KG1 (cell line): ENCODE measurements at regions not wholly inside any gene's neighbourhood (a gene's known extent, or its start where the extent isn't known, plus 50 kb on each side); places are given as distances from the start of the nearest gene placed in this dataset.

Experiments used
- DNase-seq: peaks from one replicate; lab custom pipeline; 2025; lab: John Stamatoyannopoulos, UW

- no peak for DNase-seq
Observed at GRCh38 chr2:64283641-64284361, 139.6 kb upstream of the PELI1 start.

DNA sequence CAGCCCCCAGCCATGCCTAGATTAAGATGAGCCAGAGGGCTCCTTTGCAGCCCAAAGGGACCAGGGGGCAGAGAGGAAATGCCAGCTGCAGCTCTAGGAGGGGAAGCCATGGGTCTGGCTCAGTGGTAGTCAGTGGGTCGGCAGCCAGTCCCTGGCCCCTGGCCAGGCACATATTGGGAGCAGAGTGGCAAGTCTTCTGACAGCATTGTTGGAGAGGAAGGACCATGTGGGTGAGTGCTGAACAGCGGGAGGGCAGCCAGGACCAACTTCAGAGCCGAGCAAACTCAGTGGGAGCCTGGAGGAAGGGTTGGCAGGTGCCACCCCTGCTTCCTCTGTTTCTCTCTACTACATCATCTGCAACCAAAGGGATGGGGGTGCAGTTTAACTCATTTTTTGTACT is 140.5 kb upstream of the PELI1 start:
- no peak for DNase-seq

DNA sequence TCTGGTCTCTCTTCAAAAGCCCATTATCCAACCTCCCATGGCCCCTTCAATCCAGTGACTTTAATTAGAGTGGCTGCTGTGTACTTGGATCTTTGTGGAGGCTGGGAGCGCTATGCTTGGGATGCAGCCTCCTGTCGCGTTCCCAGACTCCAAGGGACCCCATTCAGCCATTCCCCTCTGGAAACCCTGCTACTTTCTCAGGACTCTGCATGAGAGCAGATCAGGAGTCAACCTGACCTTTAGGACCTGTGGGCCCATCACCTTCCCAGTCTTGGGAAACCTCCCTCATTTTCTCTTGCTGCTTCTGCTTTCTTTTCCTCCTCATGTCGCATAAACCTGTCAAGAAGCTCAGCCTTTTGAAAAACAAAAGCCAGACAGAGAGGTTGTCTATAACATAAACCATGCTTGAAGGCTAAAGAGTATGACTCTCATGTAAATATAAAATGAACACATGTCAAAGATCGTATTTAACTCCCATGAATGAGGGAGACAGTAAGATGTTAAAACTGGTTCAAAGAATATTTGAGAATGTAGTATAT is 143.1 kb upstream of the PELI1 start:
- DNase-seq = no peak

- DNase-seq = no peak
Observed at GRCh38 chr2:64288321-64289193, 144.3 kb upstream of the PELI1 start.

DNA sequence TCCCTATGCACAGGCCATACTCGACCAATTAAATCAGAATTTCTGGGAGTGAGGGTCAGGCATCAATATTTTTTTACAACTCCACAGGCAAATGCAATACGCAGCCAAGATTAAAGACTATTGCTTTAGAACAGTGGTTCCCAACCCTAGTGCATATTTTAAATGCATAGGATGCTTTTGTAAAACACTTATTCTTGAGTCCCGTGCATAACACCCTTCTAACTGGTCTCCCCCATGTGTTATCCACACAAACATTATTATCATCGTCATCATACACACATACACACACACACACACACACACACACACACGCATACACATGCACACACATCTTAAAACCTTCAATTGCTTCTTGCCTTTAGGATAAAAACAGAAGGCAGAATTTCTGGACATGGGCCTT is 145.0 kb upstream of the PELI1 start:
- no peak for DNase-seq

- DNase-seq = no peak
Observed at GRCh38 chr2:64289737-64290136, 145.5 kb upstream of the PELI1 start.

DNA sequence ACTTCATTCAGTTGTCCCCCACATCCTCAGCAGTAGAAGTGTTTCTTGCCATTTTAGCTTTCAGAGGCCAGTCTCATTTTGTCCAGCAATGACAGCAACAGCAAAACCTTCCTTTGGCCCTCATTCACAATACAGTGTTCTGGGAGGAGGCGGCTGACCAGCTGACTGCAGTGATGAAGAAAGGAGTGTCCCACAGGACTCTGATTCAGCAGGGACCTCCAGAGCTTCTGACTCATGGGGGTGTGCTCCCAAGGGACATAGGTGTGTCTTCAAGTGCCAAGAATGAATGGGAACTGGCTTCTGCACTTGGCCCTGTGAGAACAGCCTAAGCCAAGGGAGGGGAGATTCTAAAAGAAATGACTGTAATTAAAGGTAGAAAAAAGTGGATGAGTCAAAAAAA is 147.0 kb upstream of the PELI1 start:
- no peak for DNase-seq

DNA sequence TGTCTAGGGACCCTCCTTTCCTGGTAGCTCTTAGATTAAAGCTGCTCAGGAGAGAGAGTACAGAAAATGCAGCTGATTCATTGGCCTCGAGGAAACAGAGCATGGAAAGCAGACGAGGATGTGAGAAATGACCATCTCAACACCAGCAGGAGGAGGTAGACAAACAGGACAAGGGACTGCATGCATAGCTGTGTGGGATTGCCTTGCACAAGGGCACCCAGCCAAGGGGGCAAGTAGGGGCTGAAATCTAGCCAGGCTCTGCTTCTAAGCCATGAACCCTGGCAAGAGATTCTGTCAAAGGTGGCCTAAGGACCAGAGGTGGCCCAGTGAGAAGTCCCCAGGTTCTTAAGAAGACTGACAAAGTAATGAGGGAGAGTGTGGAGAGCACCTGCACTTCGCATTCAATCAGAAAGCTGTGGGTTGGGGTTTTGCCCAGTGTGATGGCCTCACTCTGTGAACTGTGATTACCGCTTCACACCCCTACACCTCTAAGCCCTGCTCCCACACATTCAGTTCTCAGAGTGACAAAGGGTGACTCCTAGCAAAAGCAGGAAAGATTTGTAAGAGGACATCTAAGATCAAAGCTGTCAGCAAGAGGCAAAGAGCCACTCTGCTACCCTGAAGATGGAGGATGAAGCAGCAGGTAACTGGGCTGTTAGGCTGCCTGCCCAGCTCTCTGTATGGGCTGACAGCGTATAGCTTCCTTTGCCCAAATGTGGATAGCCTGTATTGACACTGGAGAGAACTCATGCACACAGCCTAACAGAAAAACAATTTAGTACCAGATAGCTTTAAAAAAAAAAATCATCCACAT is 151.3 kb upstream of the PELI1 start:
- DNase-seq = no peak

GRCh38 chr2:64296140-64296480 is 151.9 kb upstream of the PELI1 start:
- DNase-seq = no peak

DNA sequence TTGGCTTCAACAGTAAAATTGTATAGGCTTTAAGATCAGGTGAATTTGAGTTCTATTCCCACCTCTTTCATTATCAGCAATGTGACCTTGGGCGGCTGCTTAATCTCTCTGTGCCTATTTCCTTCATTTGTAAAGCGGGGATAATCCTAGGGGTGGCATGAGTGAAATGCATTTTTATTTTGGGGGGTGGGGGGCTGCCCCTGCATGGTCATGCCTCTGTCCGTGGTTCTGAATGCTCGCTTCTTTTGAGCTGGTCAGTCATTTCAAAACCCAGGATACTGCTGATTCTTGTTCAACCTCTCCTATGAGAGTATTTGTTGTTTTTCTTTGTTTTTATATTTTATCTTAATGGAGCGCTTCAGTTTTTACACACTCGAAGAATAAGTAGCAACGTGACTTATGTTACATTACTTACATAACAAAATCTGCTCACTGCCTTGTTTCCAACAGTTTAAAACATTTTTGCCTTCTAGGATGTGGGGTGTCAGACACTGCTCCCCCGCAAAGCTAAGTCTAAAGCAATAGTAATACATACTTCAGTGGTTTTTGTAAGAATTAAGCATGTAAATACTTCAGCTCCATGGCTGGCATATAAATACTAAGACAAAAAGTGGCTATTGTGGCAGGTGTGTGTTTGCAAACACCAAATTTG is 152.6 kb upstream of the PELI1 start:
- no peak for DNase-seq

DNA sequence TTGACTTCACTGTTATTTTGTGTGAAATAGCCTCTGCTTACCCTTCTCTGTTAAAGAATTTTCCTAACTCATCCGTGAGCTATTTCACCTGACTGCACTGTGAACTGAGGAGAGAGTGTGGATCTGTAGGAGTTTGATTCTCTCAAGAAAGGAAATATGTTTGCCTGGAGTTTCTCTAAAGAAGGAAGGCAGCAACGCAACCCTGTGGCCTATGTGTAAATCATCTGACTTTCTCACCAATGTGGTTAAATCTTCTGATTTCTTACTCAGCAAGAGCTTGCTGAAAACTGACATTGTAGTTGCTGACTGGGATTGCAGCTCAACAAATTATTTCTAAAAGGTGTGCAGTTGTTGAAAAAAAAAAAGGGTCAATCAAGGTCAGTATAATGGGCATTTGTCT is 153.9 kb upstream of the PELI1 start:
- no peak for DNase-seq

DNA sequence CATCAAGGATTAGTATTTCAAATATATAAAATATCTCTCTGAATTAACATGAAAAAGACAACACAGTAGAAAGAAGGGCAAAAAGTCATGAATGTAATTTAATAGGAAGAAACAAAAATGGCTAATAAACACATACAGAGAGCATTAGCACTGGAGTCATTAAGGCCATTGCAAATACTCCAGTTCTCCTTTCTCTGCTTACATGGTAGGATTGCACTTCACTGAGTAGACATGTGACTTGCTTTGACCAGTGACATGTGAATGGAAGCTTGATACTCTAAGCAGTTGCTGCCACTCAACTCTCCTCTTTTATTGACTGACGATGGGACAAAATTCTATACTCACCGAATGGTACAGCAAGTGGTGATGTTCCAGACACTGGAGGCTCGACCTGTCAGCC is 153.9 kb upstream of the LGALSL start:
- no peak for DNase-seq

DNA sequence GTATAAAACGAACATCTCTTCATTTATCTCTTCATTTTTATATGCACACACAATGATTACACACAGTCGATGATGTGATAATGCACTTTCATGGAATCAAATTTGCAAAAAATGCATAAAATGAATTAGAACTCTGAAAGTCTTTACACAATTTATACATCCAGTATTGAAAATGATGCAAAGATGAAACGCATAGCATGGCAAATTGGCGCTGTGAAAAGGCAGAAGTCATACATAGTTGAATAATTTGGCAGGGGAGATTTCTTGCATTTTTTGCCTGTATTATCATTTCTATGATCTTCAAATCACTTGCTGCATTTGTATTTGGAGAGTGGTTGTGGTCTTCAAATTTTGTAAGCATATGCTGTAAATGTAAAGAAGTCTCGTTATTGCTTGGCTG is 150.7 kb upstream of the LGALSL start:
- no peak for DNase-seq

- no peak for DNase-seq
Observed at GRCh38 chr2:64307421-64307820, 146.5 kb upstream of the LGALSL start.

- no peak for DNase-seq
Observed at GRCh38 chr2:64311191-64311910, 142.6 kb upstream of the LGALSL start.

GRCh38 chr2:64311948-64312621 is 141.9 kb upstream of the LGALSL start:
- no peak for DNase-seq

- DNase-seq = no peak
Observed at GRCh38 chr2:64312622-64313397, 141.2 kb upstream of the LGALSL start.

DNA sequence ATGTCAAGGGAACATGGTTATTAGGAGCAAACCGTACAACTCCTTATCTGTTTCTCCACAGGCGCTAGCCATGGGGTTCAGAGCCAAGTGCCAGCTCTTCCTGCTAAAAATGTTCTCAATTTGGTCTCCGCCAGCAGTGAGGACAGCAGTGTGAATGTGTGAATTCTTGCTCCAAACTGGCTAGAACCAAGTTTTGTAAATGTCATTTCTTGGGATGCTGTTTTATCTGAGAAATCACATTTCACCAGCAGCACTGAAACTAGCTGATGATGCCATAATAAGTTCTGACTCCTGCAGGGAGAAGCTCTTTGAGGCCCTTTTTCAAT is 140.6 kb upstream of the LGALSL start:
- no peak for DNase-seq

DNA sequence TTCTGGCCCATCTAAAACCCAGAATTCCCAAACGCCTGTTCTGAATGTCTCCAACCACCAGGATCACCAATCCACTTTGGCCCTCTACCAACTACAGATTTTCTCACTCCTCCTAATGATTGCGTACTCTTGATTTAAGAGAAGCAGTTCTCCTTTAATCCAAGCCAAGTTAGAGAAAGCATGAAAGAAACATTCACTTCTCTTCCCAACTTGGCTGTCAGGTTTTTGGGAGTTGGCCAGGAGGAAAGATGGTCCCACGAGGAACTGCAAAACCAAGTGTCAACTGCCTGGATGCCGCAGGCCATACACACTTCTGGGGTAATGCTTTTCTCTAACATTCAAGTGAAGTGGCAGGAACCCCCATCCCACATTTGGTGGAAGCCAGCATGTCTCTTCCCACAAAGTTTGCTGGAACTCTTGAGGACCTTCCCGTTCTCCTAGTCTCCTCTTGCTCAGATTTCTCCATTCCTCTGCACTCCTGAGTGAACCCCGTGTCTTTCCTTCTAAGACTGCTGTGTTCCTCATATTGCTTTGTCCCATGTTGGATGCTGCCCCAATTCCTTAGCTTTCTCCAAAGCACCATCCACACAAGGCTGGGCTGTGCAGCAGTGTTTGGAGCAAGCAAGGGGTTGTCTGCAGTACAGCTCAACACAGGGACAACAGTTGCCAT is 138.5 kb upstream of the LGALSL start:
- DNase-seq = no peak
